Caki2 (cell line): ENCODE measurements at regions not wholly inside any gene's neighbourhood (a gene's known extent, or its start where the extent isn't known, plus 50 kb on each side); places are given as distances from the start of the nearest gene placed in this dataset.

Source experiments
- DNase-seq: peaks from one replicate; pipeline ENCODE4 v3.0.0-alpha.2; 2015; ENCODE audit warnings: low read depth
- in situ Hi-C: cut with HindIII; loops from 2 replicates; pipeline ENCODE4 v1.10.0; 2016; ENCODE audit warnings: low sequenced_read_pairs, low pct_unique_long_range_greater_than_20kb, mixed read lengths

GRCh38 chr10:128517167-128517566, 390.9 kb upstream of the MKI67 start:
- no peak for DNase-seq
- in situ Hi-C loops = no loop called here

GRCh38 chr10:128518000-128518399, 391.8 kb upstream of the MKI67 start:
- DNase-seq = no peak
- in situ Hi-C loops = no loop called here

- in situ Hi-C loops = no loop called here
- no peak for DNase-seq
These were observed 393.4 kb upstream of the MKI67 start for GRCh38 chr10:128519581-128519980.

- DNase-seq = no peak
- in situ Hi-C loops = no loop called here
These were observed 394.1 kb upstream of the MKI67 start for GRCh38 chr10:128520211-128520815.

GRCh38 chr10:128522551-128523308, 396.5 kb upstream of the MKI67 start:
- in situ Hi-C loops = no loop called here

GRCh38 chr10:128525444-128525843, 399.2 kb upstream of the MKI67 start:
- DNase-seq = no peak

More at GRCh38 chr10:128522551-128523308, 396.5 kb upstream of the MKI67 start:
- no peak for DNase-seq

GRCh38 chr10:128525936-128526335, 399.7 kb upstream of the MKI67 start:
- in situ Hi-C loops = no loop called here

More at GRCh38 chr10:128525444-128525843, 399.2 kb upstream of the MKI67 start:
- in situ Hi-C loops = no loop called here

GRCh38 chr10:128526791-128527375, 400.7 kb upstream of the MKI67 start:
- in situ Hi-C loops = no loop called here
- no peak for DNase-seq

More at GRCh38 chr10:128525936-128526335, 399.7 kb upstream of the MKI67 start:
- DNase-seq = no peak

GRCh38 chr10:128527711-128528110, 401.5 kb upstream of the MKI67 start:
- in situ Hi-C loops = no loop called here
- no peak for DNase-seq

GRCh38 chr10:128528167-128528566, 401.9 kb upstream of the MKI67 start:
- in situ Hi-C loops = no loop called here
- DNase-seq = no peak

GRCh38 chr10:128528781-128529180, 402.6 kb upstream of the MKI67 start:
- DNase-seq = no peak
- in situ Hi-C loops = no loop called here

- in situ Hi-C loops = no loop called here
These were observed 403.0 kb upstream of the MKI67 start for GRCh38 chr10:128529225-128529624.

GRCh38 chr10:128530301-128530700, 404.1 kb upstream of the MKI67 start:
- in situ Hi-C loops = no loop called here
- peak; percentile 4 for DNase-seq

More at GRCh38 chr10:128529225-128529624, 403.0 kb upstream of the MKI67 start:
- no peak for DNase-seq

- in situ Hi-C loops = no loop called here
- no peak for DNase-seq
These were observed 404.7 kb upstream of the MKI67 start for GRCh38 chr10:128530946-128531345.

- in situ Hi-C loops = no loop called here
- no peak for DNase-seq
These were observed 408.5 kb upstream of the MKI67 start for GRCh38 chr10:128534686-128535085.

GRCh38 chr10:128536259-128536658, 410.0 kb upstream of the MKI67 start:
- DNase-seq = no peak
- in situ Hi-C loops = no loop called here

- no peak for DNase-seq
- in situ Hi-C loops = no loop called here
These were observed 411.7 kb upstream of the MKI67 start for GRCh38 chr10:128537834-128538330.

- no peak for DNase-seq
- in situ Hi-C loops = no loop called here
These were observed 412.4 kb upstream of the MKI67 start for GRCh38 chr10:128538671-128539070.

- in situ Hi-C loops = no loop called here
- no peak for DNase-seq
These were observed 413.4 kb upstream of the MKI67 start for GRCh38 chr10:128539510-128540127.
